ENCODE measurements at regions not wholly inside any gene's neighbourhood (a gene's known extent, or its start where the extent isn't known, plus 50 kb on each side); places are given as distances from the start of the nearest gene placed in this dataset.

GRCh38 chr20:6974838-6975237, 207.4 kb downstream of the BMP2 start:
- in situ Hi-C loops (cut with HindIII; ENCODE audit: low pct_unique_long_range_greater_than_20kb, low sequenced_read_pairs): no loop called here
- intact Hi-C loops (cut with micrococcal nuclease; ENCODE audit: unreplicated experiment): no loop called here
- Histone ChIP-seq H3K4me3 (ENCODE audit: low read depth in 2 of 2, low read length in 2 of 2) (no peak overlapping the region), H3K36me3 (ENCODE audit: control insufficient read depth, insufficient read depth, low read length) (no peaks in the 10 kb centered on the region), H3K27ac (ENCODE audit: low read length) (no peak overlapping the region), H3K4me1 (ENCODE audit: control insufficient read depth, insufficient read depth, low read length) (no peaks in the 10 kb centered on the region), H3K27me3 (ENCODE audit: control insufficient read depth, insufficient read depth, low read length) (no peaks in the 10 kb centered on the region), H3K9me3 (ENCODE audit: control insufficient read depth, insufficient read depth, low read depth, low read length) (no peaks in the 10 kb centered on the region)
- no TSS peak for BruUV-seq (replicated peaks)
- TF ChIP-seq POLR2AphosphoS5 (IDR thresholded peaks at IDR 0.05; ENCODE audit: low read depth, low read length) (no peak), REST (IDR thresholded peaks at IDR 0.05; ENCODE audit: insufficient read depth in 1 of 2, low read depth in 2 of 2, low read length in 1 of 2) (no peak)
- CTCF ChIA-PET: no interaction called here
- no peak for ATAC-seq
- DNase-seq (ENCODE audit: low read depth, low spot score): no peak
- POLR2A ChIA-PET: no interaction called here

DNA sequence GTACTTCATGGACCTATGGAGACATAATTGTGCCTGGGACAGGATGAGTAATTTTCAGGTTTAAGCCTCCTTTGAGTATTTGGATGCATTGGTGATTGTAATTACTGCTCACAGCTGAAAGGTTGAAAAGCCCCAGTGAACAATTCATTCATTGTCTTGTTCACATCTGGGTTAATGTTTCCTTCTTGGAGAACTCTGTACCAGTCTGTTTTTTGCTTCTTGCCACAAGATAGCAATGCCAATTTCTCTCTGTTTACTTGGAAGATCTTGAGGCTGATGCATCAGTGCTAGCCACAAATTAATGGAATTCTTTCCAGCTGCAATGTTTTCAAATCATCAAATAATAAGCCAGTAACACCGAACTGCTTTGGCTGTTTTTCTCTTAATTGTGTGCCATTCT, 207.8 kb downstream of the BMP2 start:
- in situ Hi-C loops (cut with HindIII; ENCODE audit: low pct_unique_long_range_greater_than_20kb, low sequenced_read_pairs): no loop called here
- POLR2A ChIA-PET: no interaction called here
- CTCF ChIA-PET: no interaction called here

More for the DNA sequence above, 207.8 kb downstream of the BMP2 start:
- intact Hi-C loops (cut with micrococcal nuclease; ENCODE audit: unreplicated experiment): no loop called here
- no TSS peak for BruUV-seq (replicated peaks)
- H3K9me3 ChIP-seq (ENCODE audit: control insufficient read depth, insufficient read depth, low read depth, low read length): no peaks in the 10 kb centered on the region
- no peak for TF ChIP-seq POLR2AphosphoS5 (IDR thresholded peaks at IDR 0.05; ENCODE audit: low read depth, low read length)
- TF ChIP-seq REST (IDR thresholded peaks at IDR 0.05; ENCODE audit: insufficient read depth in 1 of 2, low read depth in 2 of 2, low read length in 1 of 2): no peak
- TF ChIP-seq TCF7L2 (IDR thresholded peaks at IDR 0.05; ENCODE audit: low read depth, low read length): no peak
- no peaks in the 10 kb centered on the region for H3K4me1 ChIP-seq (ENCODE audit: control insufficient read depth, insufficient read depth, low read length)
- H3K4me3 ChIP-seq (ENCODE audit: low read depth in 2 of 2, low read length in 2 of 2): no peak overlapping the region
- H3K27ac ChIP-seq (ENCODE audit: low read length): no peak overlapping the region
- H3K36me3 ChIP-seq (ENCODE audit: control insufficient read depth, insufficient read depth, low read length): no peaks in the 10 kb centered on the region
- DNase-seq (ENCODE audit: low read depth, low spot score) (no peak), ATAC-seq (no peak)
- no peaks in the 10 kb centered on the region for H3K27me3 ChIP-seq (ENCODE audit: control insufficient read depth, insufficient read depth, low read length)

Measured in Panc1 (cell line).